Stimulated activated naive CD8-positive, alpha-beta T cell treated with anti-CD3 and anti-CD28 coated beads, Interleukin-15, amount 100 ng/mL, for 72 hours (primary cell): ENCODE measurements at regions not wholly inside any gene's neighbourhood (a gene's known extent, or its start where the extent isn't known, plus 50 kb on each side); places are given as distances from the start of the nearest gene placed in this dataset.
"Not testable (repeated sequence)": the region's sequence is repeated elsewhere in the genome, so short reads cannot be mapped to it uniquely, and the experiment has no call there.

Source experiments
- ATAC-seq: fragments of 150-1000 bp; cut with Tn5 transposase; 2 replicates; pipeline ENCODE4 v1.10.0; 2021; ENCODE audit warnings: mild to moderate bottlenecking, moderate library complexity
- DNase-seq, 2 donors: peaks; one replicate each; pipeline ENCODE4 v3.0.0; 2021 to 2022
- H3K27ac Mint-ChIP-seq, 2 donors: one replicate each; pipeline ENCODE4 v1.8.0; 2022; ENCODE audit warnings: mild to moderate bottlenecking in 2 of 2, mixed read lengths in 2 of 2, moderate library complexity in 2 of 2
- H3K27me3 Mint-ChIP-seq: one replicate; pipeline ENCODE4 v1.8.0; 2022; ENCODE audit warnings: mixed read lengths
- H3K4me1 Mint-ChIP-seq: one replicate; pipeline ENCODE4 v1.8.0; 2022; ENCODE audit warnings: mild to moderate bottlenecking, mixed read lengths
- H3K4me3 Mint-ChIP-seq, 2 donors: one replicate each; pipeline ENCODE4 v1.8.0; 2022; ENCODE audit warnings: mild to moderate bottlenecking in 2 of 2, mixed read lengths in 2 of 2, moderate library complexity in 1 of 2
- H3K9me3 Mint-ChIP-seq, 2 donors: one replicate each; pipeline ENCODE4 v1.8.0; 2022; ENCODE audit warnings: mixed read lengths in 2 of 2

DNA sequence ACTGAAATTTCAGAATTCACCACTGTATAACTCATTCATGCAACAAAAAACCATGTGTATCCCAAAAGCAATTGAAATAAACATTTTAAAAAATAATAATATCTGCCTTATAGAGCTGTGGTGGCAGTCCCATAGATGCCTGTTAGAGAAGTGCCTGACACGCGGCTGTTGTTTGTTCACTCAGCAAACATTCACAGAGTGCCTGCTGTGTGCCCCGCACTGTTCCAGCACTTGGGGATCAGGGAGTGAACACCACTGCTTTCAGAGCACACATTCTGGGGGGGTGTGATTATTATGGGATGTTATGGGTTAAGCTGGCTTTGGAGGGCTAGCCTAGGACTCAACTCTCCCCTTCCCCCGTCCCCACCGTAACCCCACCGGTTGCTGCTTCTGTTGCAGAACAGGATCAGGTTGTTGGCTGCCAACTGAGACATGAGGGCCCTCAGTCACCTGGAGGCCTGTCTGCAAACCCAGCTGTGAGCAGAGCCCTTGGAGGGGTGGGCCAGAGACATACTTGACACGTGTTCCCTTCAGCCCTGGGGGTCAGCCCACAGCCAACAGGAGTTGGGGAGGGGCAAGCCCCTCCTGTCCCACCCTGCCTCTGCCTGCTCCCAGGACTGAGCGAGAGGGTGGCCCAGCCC lies 103.3 kb upstream of the CIBAR2 start:
- no peak for DNase-seq
- H3K27ac Mint-ChIP-seq = no peak overlapping the region

DNA sequence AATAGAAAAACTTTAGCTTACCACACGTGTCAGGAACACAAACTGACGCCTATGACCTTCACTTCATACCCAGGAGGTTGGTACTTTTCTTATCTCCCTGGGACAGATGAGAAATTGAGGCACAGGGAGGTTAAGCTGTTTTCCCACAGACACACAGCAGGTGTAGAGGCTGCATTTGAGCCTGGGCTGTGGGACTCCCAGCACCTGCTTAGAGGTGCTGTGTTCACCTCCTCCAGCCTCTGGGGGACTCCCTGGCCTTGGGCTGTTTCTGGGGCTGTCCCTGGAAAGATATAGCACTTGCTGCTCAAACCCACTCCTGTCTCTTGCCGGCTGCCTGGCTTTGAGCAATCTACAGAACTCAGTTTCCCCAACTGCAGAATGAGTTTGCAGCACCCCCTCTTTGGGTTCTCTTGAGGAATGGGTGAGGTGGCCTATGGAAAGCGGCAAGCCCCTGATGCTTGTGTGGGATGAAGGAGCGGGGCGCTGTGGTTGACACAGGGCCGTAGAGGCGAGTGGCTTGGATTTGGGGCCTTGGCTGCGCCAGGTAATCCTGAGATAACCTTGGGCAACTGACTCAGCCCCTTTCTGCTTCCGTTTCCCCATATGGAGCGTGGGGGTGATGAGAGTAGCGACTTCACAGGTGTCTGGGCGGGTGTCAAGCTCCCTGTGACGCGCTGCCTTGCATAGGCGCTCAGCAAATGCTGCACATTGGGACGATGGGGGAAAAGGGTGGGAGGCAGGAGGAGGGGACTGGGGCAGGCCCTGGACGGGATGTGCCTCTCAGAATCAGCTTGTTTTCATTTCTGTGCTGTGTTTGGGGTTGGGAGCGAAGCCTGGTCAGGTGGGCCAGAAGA lies 104.5 kb upstream of the CIBAR2 start:
- Mint-ChIP-seq H3K4me1 (peaks cover 10% of the 10 kb centered on the region), H3K4me3 (no peak overlapping the region), H3K27me3 (no peaks in the 10 kb centered on the region), H3K27ac (no peak overlapping the region), H3K9me3 (no peaks in the 10 kb centered on the region)
- no peak for ATAC-seq
- DNase-seq = no peak

More for the DNA sequence above, 103.3 kb upstream of the CIBAR2 start:
- Mint-ChIP-seq H3K9me3 (no peaks in the 10 kb centered on the region), H3K4me1 (peaks cover 10% of the 10 kb centered on the region), H3K4me3 (no peak overlapping the region), H3K27me3 (no peaks in the 10 kb centered on the region)
- no peak for ATAC-seq

DNA sequence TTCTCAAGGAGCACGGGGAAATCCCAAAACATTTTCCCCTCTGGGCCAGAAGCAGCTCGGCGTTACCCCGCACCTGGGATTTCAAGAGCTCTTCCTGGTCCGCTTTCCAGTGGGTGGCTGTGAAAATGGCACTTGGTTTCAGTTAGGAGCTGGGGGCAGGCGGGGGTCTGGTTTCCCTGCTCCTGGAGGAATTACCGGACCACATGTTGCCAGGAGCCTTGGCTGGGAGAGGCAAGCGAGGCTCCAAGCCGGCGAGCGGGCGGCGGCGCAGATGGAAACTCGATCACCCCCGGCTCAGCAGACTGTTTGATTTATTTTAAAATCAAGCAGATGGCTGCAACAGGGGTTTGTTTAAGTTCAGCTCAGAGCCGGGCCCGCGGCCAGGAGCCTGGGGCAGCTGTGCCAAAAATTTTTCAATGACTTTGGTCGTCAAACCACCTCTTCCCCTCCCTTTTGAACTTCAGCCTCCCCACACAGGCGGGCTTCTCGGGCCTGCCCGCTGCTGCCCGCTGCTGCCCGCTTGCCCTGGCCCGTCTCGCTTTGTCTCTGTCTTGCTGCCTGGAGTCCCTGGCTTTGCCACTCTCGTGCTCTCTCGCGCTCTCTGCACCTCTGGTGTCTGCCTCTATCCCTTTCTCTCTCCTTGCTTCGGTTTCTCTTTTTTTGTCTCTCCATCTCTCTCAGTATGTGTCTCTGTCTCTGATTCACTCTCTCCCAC lies 108.0 kb upstream of the CIBAR2 start:
- Mint-ChIP-seq H3K27me3 (no peaks in the 10 kb centered on the region), H3K27ac (no peak overlapping the region), H3K4me1 (peaks cover 10% of the 10 kb centered on the region), H3K4me3 (no peak overlapping the region), H3K9me3 (no peaks in the 10 kb centered on the region)
- no peak for DNase-seq
- ATAC-seq = no peak

DNA sequence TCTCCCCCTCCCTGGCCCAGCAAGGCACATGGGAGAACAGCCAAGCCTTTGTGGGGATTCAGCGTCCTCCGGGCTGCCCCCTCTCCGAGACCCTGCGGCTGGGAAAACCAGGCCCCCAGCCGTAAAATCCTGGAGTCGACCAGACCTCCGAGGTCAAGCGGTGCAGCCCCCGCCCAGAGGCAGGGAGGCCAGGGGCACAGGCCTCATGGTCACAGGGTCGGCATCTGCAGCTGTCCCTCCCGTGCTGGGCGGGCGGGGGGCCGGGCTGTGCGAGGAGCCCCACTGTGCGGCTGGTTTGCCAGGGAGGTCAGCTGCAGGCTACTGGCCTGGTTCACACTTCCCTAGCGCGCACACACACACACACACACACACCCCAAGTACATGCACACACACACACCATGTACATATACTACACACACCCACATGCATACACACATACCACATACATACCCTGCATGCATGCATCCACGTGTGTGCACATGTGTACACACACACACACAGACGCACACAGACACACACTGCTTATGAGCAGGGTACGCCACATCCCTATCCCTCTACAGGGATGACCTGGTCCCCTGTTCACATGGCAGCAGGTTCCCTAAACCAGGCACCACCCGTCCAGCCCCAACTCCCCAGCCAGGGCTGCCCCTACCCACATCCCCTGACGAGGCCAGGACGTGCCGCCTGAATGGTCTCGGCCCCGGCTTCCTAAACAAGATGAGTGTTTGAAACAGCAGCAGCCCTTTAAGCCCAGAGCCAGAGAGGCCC lies 108.9 kb upstream of the CIBAR2 start:
- no peak overlapping the region for H3K4me3 Mint-ChIP-seq
- H3K9me3 Mint-ChIP-seq = no peaks in the 10 kb centered on the region
- DNase-seq (no peak), ATAC-seq (peak; percentile 26)
- no peaks in the 10 kb centered on the region for H3K27me3 Mint-ChIP-seq
- peaks cover 10% of the 10 kb centered on the region for H3K4me1 Mint-ChIP-seq
- H3K27ac Mint-ChIP-seq = no peak overlapping the region

DNA sequence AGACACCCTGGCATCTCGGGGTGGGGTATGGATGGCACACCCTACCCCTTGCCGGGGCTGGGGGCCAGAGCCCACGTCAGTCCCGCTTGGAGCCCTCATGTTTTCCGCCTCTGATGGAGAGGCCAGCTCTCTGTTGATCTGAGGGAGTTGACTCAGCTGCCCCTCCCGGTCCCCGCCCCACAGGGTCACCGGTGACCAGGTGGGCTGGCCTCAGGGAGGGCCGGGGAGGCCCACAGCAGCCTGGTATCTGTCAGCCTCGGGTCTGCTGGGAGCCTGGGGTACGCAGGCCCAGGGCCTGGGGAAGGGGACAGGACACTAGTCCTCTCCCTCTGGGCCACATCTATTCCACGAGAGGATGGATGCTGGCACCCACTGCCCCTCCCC lies 109.5 kb upstream of the CIBAR2 start:
- Mint-ChIP-seq H3K4me1 (peaks cover 7% of the 10 kb centered on the region), H3K27me3 (no peaks in the 10 kb centered on the region), H3K27ac (no peak overlapping the region), H3K9me3 (no peaks in the 10 kb centered on the region), H3K4me3 (no peak overlapping the region)
- ATAC-seq (peak; percentile 45), DNase-seq (no peak)

DNA sequence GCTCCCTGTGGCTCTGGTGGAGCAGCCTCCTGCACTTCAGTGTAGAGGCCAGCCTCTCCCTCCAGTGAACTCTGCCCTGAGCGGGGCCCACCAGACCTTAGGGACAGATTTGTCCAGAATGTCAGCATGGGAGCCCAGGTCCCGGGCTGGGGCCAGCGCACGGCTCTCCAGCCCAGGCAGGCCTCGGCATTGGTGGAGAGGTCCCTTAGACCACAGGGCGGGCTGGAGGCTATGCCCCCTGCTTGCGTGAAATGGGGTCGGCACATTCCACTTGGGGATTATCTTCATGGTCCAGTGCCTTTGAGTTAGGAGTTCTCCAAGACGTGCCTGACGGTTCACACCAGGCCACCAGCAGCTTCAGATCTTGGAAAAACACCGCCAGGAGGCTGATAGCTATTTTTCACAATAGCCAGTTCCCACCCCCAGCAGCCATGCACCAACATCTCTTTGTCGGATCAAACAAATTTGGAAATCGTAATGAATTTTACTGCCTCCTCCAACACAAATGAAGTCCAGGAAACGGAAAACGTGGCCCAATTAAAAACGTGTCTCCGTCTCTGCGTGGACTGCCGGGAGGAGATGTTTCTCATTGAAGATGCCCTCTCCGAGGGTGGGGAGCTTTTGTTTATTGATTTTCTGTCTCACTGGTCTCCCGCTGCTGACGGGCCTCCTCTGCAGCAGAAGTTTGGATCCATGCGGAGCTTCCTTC lies 110.0 kb upstream of the CIBAR2 start:
- H3K4me1 Mint-ChIP-seq = peaks cover 1% of the 10 kb centered on the region
- H3K27me3 Mint-ChIP-seq = peaks cover under 1% of the 10 kb centered on the region
- DNase-seq = no peak
- no peak for ATAC-seq
- H3K4me3 Mint-ChIP-seq = no peak overlapping the region
- no peaks in the 10 kb centered on the region for H3K9me3 Mint-ChIP-seq
- H3K27ac Mint-ChIP-seq = peak overlapping the region in 1 of 2 donors; percentile 45

DNA sequence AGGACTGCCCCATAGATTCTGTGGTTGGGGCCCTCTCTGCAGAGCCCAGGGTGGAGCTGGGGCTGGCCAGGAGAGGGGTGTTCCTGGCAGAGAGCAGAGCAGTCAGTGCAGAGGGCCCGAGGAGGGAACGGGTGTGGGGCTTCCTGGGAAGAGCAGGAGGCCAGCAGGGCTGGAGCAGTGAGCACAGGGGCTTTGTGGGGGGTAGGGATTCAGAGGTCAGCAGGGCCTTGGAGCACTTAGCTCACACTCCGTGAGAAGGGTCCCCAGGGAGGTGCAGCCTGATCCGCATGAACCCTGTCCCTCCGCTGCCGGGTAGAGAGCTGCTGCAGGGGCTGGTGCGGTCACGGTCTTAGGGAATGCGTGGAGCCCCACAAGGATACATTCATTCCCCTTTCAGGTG lies 113.0 kb upstream of the CIBAR2 start:
- Mint-ChIP-seq H3K27ac (no peak overlapping the region), H3K4me3 (no peak overlapping the region), H3K4me1 (no peaks in the 10 kb centered on the region), H3K27me3 (peaks cover 8% of the 10 kb centered on the region), H3K9me3 (no peaks in the 10 kb centered on the region)
- DNase-seq (no peak), ATAC-seq (no peak)

DNA sequence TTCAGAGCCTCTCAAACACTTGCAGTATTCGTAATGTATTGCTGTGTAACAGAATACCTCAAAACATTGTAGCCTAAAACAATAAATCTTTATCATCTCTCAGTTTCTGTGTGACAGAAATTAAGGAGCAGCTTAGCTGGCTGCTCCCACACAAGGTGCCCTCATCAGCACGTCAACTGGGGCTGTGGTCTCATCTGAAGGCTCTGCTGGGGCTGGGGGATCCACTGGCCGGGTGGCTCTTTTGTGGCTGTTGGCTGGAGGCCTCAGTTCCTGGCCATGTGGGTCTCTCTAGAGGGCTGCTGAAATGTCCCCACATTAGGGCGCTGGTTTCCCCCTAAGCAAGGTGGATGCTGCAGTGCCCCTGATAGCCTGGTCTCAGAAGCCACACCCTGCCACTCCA lies 113.4 kb upstream of the CIBAR2 start:
- Mint-ChIP-seq H3K27me3 (peaks cover 8% of the 10 kb centered on the region), H3K27ac (no peak overlapping the region), H3K4me1 (no peaks in the 10 kb centered on the region), H3K4me3 (no peak overlapping the region), H3K9me3 (no peaks in the 10 kb centered on the region)
- DNase-seq (no peak), ATAC-seq (no peak)

DNA sequence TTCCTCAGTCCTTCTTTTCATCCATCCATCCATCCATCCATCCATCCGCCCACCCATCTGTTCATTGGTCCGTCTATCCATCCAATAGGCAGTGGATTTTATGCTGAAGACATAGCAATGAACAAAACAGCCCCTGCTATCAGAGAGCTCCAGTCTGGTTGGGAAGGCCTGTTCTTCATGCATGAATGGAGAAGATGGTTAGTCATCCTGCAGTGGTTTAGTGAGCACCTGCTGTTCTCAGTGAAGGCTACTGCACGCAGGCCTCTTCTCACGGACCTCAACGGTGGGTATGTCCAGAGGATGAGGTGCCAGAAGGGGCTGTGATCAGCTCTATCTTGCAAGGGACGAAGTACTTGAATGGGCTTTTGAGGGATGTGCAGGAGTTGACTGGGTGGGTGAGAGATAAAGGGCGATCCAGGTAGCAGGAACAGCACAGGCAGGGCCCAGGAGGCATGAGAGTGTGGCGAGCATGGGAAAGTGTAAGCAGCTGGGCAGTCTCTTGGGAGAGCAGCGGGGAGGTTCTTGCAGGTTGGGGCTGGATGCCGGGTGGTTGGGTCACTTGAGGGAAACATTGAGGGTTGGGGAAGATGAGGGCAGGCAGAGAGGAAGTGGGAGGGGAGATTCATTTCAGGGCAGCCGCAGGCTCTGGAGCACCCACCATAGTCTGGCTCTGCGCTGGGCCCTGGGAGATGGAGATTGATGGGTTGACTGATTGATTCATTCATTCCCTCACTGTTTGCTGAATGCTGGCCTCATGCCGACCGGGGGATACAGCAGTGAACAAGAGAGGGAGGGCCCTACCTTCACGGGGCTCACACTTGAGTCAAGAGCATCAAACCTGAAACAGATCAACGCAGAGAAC lies 115.0 kb upstream of the CIBAR2 start:
- Mint-ChIP-seq H3K9me3 (no peaks in the 10 kb centered on the region), H3K27ac (peak overlapping the region in 1 of 2 donors; percentile 62), H3K4me3 (no peak overlapping the region), H3K4me1 (no peaks in the 10 kb centered on the region), H3K27me3 (peaks cover 8% of the 10 kb centered on the region)
- no peak for DNase-seq
- no peak for ATAC-seq

DNA sequence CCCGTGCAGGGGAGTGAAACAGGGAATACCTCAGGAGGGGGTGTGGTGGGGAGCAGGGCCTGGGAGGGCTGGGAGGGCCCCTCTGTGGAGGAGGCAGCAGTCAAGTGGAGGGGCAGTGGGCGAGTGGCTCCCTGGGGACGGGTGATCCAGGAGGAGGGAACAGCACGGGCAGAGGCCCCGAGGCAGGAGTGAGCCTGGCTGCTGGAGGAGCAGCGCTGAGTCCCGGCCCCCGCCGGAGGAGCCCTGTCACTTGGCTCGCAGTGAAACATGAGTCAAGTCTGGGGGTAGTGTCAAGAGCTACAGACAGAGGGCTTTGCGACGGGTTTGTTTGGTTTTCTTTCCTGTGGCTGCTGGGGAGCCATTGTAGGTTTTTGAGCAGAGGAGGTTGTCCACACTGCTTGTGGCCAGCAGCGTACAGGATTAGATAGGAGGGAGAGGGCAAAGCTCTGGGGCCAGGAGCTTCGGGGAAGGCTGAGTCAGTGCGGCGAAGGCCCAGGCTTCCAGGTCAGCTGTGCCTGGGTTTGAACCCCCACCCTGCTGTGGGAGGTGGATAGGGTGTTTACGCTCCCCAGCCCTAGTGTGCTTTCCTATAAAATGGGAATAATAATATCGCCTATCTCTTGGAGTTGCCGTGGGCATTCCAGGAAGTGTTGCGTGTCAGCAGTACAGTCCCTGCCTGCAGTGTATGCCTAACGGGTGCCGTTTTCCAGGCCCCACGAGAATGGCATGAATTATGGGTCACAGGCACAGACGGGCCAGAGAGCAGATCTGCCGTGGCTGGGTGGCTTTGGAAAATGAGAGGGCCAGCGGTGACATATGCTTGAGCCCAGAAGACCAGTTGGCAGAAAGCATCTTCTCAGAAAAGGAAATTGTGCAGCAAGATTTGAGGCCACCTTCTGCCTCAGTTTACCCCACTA lies 115.9 kb upstream of the CIBAR2 start:
- peaks cover 11% of the 10 kb centered on the region for H3K27me3 Mint-ChIP-seq
- no peak overlapping the region for H3K4me3 Mint-ChIP-seq
- H3K27ac Mint-ChIP-seq = no peak overlapping the region
- ATAC-seq = no peak
- H3K9me3 Mint-ChIP-seq = no peaks in the 10 kb centered on the region
- no peak for DNase-seq
- H3K4me1 Mint-ChIP-seq = no peaks in the 10 kb centered on the region

DNA sequence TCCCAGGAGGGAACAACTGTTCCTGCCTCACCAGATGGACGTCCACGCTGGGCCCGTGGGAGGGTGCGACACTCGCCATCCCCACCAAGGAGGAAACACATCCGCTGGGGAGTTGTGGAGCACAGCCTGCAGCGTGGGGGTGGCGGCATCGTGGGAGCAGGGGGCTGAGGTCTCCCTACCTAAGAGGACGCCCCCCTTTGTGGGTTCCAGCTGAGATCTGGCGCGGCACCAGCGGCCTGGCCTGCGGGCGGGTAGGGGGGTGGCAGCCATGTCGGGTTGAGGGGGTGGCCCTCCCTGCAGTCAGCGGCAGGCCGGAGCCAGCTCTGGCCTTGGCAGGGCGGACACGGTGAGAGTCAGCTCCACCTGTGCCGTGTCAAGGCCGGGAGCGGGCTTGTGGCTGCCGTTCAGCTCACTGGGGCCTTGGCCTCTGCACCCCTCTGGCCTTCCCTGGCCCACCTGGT lies 116.7 kb upstream of the CIBAR2 start:
- H3K4me3 Mint-ChIP-seq = no peak overlapping the region

DNA sequence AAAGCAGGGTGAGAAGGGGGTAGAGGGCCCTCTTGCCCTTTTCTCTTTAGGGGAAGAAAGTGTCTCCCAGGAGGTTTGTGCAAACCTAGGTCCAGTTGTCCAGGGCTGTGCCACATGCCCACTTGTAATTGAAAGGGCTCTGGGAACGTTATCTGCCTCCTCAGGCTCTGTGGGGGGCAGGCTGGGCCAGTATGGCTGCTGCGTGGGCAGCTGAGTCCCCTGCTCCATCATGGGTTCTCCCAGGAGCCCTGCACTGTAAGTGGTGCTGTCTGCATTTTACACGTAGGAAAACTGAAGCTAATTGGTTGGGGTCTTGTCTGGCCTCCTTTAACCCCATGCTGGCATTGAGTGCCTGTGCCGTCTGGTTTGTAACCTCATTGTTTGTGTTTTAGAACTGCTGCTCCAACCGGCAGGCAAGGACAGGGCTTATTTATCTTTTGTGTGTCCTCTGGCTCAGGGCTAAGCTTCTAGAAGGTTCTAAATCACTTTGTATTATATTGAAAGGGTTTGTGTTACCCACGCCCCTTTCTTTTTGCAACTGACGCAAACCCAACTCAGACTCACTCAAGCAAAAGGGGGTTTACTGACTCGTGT lies 117.7 kb upstream of the CIBAR2 start:
- Mint-ChIP-seq H3K4me3 (no peak overlapping the region), H3K27me3 (peaks cover 17% of the 10 kb centered on the region), H3K9me3 (no peaks in the 10 kb centered on the region), H3K27ac (no peak overlapping the region), H3K4me1 (no peaks in the 10 kb centered on the region)
- ATAC-seq (no peak), DNase-seq (no peak)

More for the DNA sequence above, 116.7 kb upstream of the CIBAR2 start:
- peaks cover 15% of the 10 kb centered on the region for H3K27me3 Mint-ChIP-seq
- no peak overlapping the region for H3K27ac Mint-ChIP-seq
- ATAC-seq = peak; percentile 35
- DNase-seq = no peak
- no peaks in the 10 kb centered on the region for H3K4me1 Mint-ChIP-seq
- no peaks in the 10 kb centered on the region for H3K9me3 Mint-ChIP-seq

DNA sequence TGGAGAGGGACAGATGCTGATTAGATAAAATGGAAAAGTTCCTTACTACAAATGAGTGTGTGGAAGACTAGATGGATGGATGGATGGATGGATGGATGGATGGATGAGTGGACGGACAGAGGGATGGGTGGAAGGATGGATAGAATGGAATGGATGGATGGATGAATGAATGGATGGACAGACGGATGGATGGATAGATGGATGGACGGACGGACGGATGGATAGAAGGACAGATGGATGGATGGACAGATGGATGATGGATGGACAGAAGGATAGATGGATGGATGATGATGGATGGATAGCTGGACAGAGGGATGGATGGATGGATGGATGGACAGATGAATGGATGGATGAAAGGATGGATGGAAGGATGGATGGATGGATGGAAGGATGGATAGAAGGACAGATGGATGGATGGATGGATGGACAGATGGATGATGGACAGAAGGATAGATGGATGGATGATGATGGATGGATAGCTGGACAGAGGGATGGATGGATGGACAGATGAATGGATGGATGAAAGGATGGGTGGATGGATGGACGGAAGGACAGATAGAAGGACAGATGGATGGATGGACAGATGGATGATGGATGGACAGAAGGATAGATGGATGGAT lies 118.6 kb upstream of the CIBAR2 start:
- H3K27ac Mint-ChIP-seq, H3K4me1 Mint-ChIP-seq, ATAC-seq, H3K4me3 Mint-ChIP-seq, H3K9me3 Mint-ChIP-seq, DNase-seq: not testable (repeated sequence)
- H3K27me3 Mint-ChIP-seq = peaks cover 22% of the 10 kb centered on the region
